Mucosa of rectum (tissue), 2 donors: ENCODE measurements at regions not wholly inside any gene's neighbourhood (a gene's known extent, or its start where the extent isn't known, plus 50 kb on each side); places are given as distances from the start of the nearest gene placed in this dataset.

Experiments used
- H3K27ac ChIP-seq, 2 donors: one replicate each; pipeline ENCODE4 v1.7.0; 2013; ENCODE audit warnings: inconsistent platforms in 2 of 2, low read depth in 2 of 2, low read length in 2 of 2
- H3K27me3 ChIP-seq, 2 donors: one replicate each; pipeline ENCODE4 v1.7.0; 2013; ENCODE audit warnings: low read length in 2 of 2; ENCODE audit not compliant: control insufficient read depth in 2 of 2, insufficient read depth in 2 of 2
- H3K36me3 ChIP-seq, 2 donors: one replicate each; pipeline ENCODE4 v1.7.0; 2013; ENCODE audit warnings: low read length in 2 of 2; ENCODE audit not compliant: control insufficient read depth in 2 of 2, insufficient read depth in 2 of 2
- H3K4me1 ChIP-seq, 2 donors: one replicate each; pipeline ENCODE4 v1.7.0; 2013; ENCODE audit warnings: low read length in 2 of 2, mild to moderate bottlenecking in 1 of 2; ENCODE audit not compliant: control insufficient read depth in 2 of 2, insufficient read depth in 2 of 2
- H3K4me3 ChIP-seq, 2 donors: one replicate each; pipeline ENCODE4 v1.7.0; 2013; ENCODE audit warnings: low read length in 2 of 2
- H3K9ac ChIP-seq, 2 donors: one replicate each; pipeline ENCODE4 v1.7.0; 2013; ENCODE audit warnings: low read length in 2 of 2, low read depth in 1 of 2, mild to moderate bottlenecking in 1 of 2
- H3K9me3 ChIP-seq, 2 donors: one replicate each; pipeline ENCODE4 v1.7.0; 2013; ENCODE audit warnings: low read length in 2 of 2; ENCODE audit not compliant: control insufficient read depth in 2 of 2
- donor health status: healthy.
- donor health status: Normal muscosa, but diverticular disease.

- Histone ChIP-seq H3K9ac (no peak overlapping the region), H3K4me3 (no peak overlapping the region), H3K27ac (no peak overlapping the region), H3K27me3 (no peaks in the 10 kb centered on the region), H3K36me3 (no peaks in the 10 kb centered on the region), H3K9me3 (no peaks in the 10 kb centered on the region), H3K4me1 (no peaks in the 10 kb centered on the region)
Measured at GRCh38 chr2:126356631-126357030, 299.3 kb upstream of the GYPC start.

- H3K27ac ChIP-seq, result no peak overlapping the region
- no peak overlapping the region for H3K4me3 ChIP-seq
- no peaks in the 10 kb centered on the region for H3K9me3 ChIP-seq
- H3K4me1 ChIP-seq, result no peaks in the 10 kb centered on the region
- no peak overlapping the region for H3K9ac ChIP-seq
- no peaks in the 10 kb centered on the region for H3K36me3 ChIP-seq
- H3K27me3 ChIP-seq, result no peaks in the 10 kb centered on the region
Measured at GRCh38 chr2:126358122-126358521, 297.8 kb upstream of the GYPC start.

- no peaks in the 10 kb centered on the region for H3K4me1 ChIP-seq
- H3K4me3 ChIP-seq, result no peak overlapping the region
- H3K36me3 ChIP-seq, result no peaks in the 10 kb centered on the region
- no peaks in the 10 kb centered on the region for H3K27me3 ChIP-seq
- no peaks in the 10 kb centered on the region for H3K9me3 ChIP-seq
- H3K9ac ChIP-seq, result no peak overlapping the region
- H3K27ac ChIP-seq, result no peak overlapping the region
Measured at GRCh38 chr2:126359494-126359893, 296.5 kb upstream of the GYPC start.

- Histone ChIP-seq H3K27me3 (no peaks in the 10 kb centered on the region), H3K36me3 (no peaks in the 10 kb centered on the region), H3K9ac (no peak overlapping the region), H3K27ac (no peak overlapping the region), H3K4me1 (no peaks in the 10 kb centered on the region), H3K9me3 (no peaks in the 10 kb centered on the region), H3K4me3 (no peak overlapping the region)
Measured at GRCh38 chr2:126367361-126367760, 288.6 kb upstream of the GYPC start.

GRCh38 chr2:126368758-126369157 is 287.2 kb upstream of the GYPC start:
- H3K4me1 ChIP-seq, result no peaks in the 10 kb centered on the region
- H3K36me3 ChIP-seq, result no peaks in the 10 kb centered on the region
- H3K9me3 ChIP-seq, result no peaks in the 10 kb centered on the region
- H3K4me3 ChIP-seq, result no peak overlapping the region
- H3K27me3 ChIP-seq, result no peaks in the 10 kb centered on the region
- H3K9ac ChIP-seq, result no peak overlapping the region
- H3K27ac ChIP-seq, result no peak overlapping the region

- Histone ChIP-seq H3K9me3 (no peaks in the 10 kb centered on the region), H3K4me3 (no peak overlapping the region), H3K36me3 (no peaks in the 10 kb centered on the region), H3K27ac (no peak overlapping the region), H3K4me1 (no peaks in the 10 kb centered on the region), H3K9ac (no peak overlapping the region), H3K27me3 (no peaks in the 10 kb centered on the region)
Measured at GRCh38 chr2:126370201-126370600, 285.8 kb upstream of the GYPC start.

GRCh38 chr2:126372406-126372805 is 283.6 kb upstream of the GYPC start:
- Histone ChIP-seq H3K27ac (no peak overlapping the region), H3K36me3 (no peaks in the 10 kb centered on the region), H3K9me3 (no peaks in the 10 kb centered on the region), H3K9ac (no peak overlapping the region), H3K4me1 (no peaks in the 10 kb centered on the region), H3K27me3 (no peaks in the 10 kb centered on the region), H3K4me3 (no peak overlapping the region)

GRCh38 chr2:126378176-126378575 is 277.8 kb upstream of the GYPC start:
- Histone ChIP-seq H3K27me3 (no peaks in the 10 kb centered on the region), H3K9me3 (no peaks in the 10 kb centered on the region), H3K9ac (no peak overlapping the region), H3K4me1 (no peaks in the 10 kb centered on the region), H3K27ac (no peak overlapping the region), H3K4me3 (no peak overlapping the region), H3K36me3 (no peaks in the 10 kb centered on the region)

GRCh38 chr2:126381091-126381490 is 274.9 kb upstream of the GYPC start:
- H3K4me3 ChIP-seq, result no peak overlapping the region
- no peak overlapping the region for H3K27ac ChIP-seq
- no peaks in the 10 kb centered on the region for H3K27me3 ChIP-seq
- H3K9me3 ChIP-seq, result no peaks in the 10 kb centered on the region
- no peak overlapping the region for H3K9ac ChIP-seq
- no peaks in the 10 kb centered on the region for H3K4me1 ChIP-seq
- no peaks in the 10 kb centered on the region for H3K36me3 ChIP-seq

GRCh38 chr2:126382998-126383397 is 273.0 kb upstream of the GYPC start:
- H3K4me3 ChIP-seq, result no peak overlapping the region
- H3K9ac ChIP-seq, result no peak overlapping the region
- H3K27me3 ChIP-seq, result no peaks in the 10 kb centered on the region
- no peaks in the 10 kb centered on the region for H3K36me3 ChIP-seq
- no peak overlapping the region for H3K27ac ChIP-seq
- H3K9me3 ChIP-seq, result no peaks in the 10 kb centered on the region
- H3K4me1 ChIP-seq, result no peaks in the 10 kb centered on the region

GRCh38 chr2:126383800-126384199 is 272.2 kb upstream of the GYPC start:
- H3K36me3 ChIP-seq, result no peaks in the 10 kb centered on the region
- H3K4me3 ChIP-seq, result no peak overlapping the region
- H3K27ac ChIP-seq, result no peak overlapping the region
- H3K4me1 ChIP-seq, result no peaks in the 10 kb centered on the region
- H3K9ac ChIP-seq, result no peak overlapping the region
- H3K9me3 ChIP-seq, result no peaks in the 10 kb centered on the region
- no peaks in the 10 kb centered on the region for H3K27me3 ChIP-seq
